HCT116 (cell line): ENCODE measurements at regions not wholly inside any gene's neighbourhood (a gene's known extent, or its start where the extent isn't known, plus 50 kb on each side); places are given as distances from the start of the nearest gene placed in this dataset.

Source experiments
- ATAC-seq: fragments of 200-7000 bp; cut with Tn5 transposase; 2 replicates; pipeline ENCODE4 v1.9.1; 2020; ENCODE audit warnings: mild to moderate bottlenecking, moderate library complexity
- BruUV-seq: library from RNA; stranded (reverse); fragments of 400-500 nt; replicated peaks from 2 replicates; lab custom pipeline; 2021; lab: Mats Ljungman, UMichigan
- CTCF ChIA-PET: fragments of 300-600 bp; sonication (Branson Sonifier 250); formaldehyde crosslinking; loops from one replicate; lab custom pipeline; 2021; ENCODE audit warnings: antibody characterized with exemption; lab: Charles Lee
- POLR2A ChIA-PET: fragments of 300-600, 350-600 bp; sonication (Branson Sonifier 250); formaldehyde crosslinking; loops from one replicate; lab custom pipeline; 2021; ENCODE audit warnings: antibody characterized with exemption; lab: Charles Lee
- RAD21 ChIA-PET, 2 experiments: fragments of 300-600 bp; sonication (Branson Sonifier 250); formaldehyde crosslinking; loops; one replicate each; lab custom pipeline; 2023; ENCODE audit warnings: low total read pairs in 2 of 2; ENCODE audit not compliant: uncharacterized antibody in 2 of 2, unreplicated experiment in 2 of 2, low non-redundant PET in 1 of 2; lab: Charles Lee
- DNase-seq: peaks from one replicate; pipeline ENCODE4 v3.0.0-alpha.2; 2010; ENCODE audit warnings: low read depth, low spot score
- H2AFZ ChIP-seq: fragments of 200-600 bp; shearing (Covaris generic), sonication (generic); 2 replicates; pipeline ENCODE4 v1.6.1; 2017; ENCODE audit warnings: low read depth, mixed run types, mixed read lengths, antibody characterized with exemption, low read length; ENCODE audit not compliant: poor library complexity, severe bottlenecking
- H3K27ac ChIP-seq: 2 replicates; pipeline ENCODE4 v1.5.1; 2012; ENCODE audit warnings: low read depth, low read length
- H3K27me3 ChIP-seq: fragments of 200-600 bp; sonication (generic); 2 replicates; pipeline ENCODE4 v1.6.1; 2016; ENCODE audit warnings: mixed run types, low read length, mixed read lengths; ENCODE audit not compliant: insufficient read depth
- H3K36me3 ChIP-seq, 2 experiments: fragments of 200-500 bp in 1 of 2; fragments of 200-600 bp in 1 of 2; sonication (Bioruptor generic) in 1 of 2; sonication (generic) in 1 of 2; 2 replicates each; pipeline versions ENCODE4 v1.5.1 to v1.6.1; 2014 to 2016; ENCODE audit warnings: low read length in 2 of 2, inconsistent platforms in 1 of 2, mixed read lengths in 1 of 2, mixed run types in 1 of 2; ENCODE audit not compliant: insufficient read depth in 2 of 2, control insufficient read depth in 1 of 2
- H3K4me1 ChIP-seq, 2 experiments: fragments of 200-600 bp in 1 of 2; sonication (generic) in 1 of 2; 2 replicates each; pipeline versions ENCODE4 v1.5.1 to v1.6.1; 2012 to 2017; ENCODE audit warnings: low read length in 2 of 2, inconsistent platforms in 1 of 2, mild to moderate bottlenecking in 1 of 2, mixed read lengths in 1 of 2, mixed run types in 1 of 2, moderate library complexity in 1 of 2; ENCODE audit not compliant: insufficient read depth in 2 of 2, control insufficient read depth in 1 of 2
- H3K4me2 ChIP-seq: fragments of 200-600 bp; sonication (generic); 2 replicates; pipeline ENCODE4 v1.6.1; 2017; ENCODE audit warnings: mixed run types, low read length, mixed read lengths
- H3K4me3 ChIP-seq, 2 experiments: fragments of 200-600 bp in 1 of 2; sonication (generic) in 1 of 2; replicated peaks in 1 of 2; 2 replicates each; pipeline ENCODE4 v1.5.1; 2011 to 2016; ENCODE audit warnings: low read length in 2 of 2, control low read depth in 1 of 2, low read depth in 1 of 2, mild to moderate bottlenecking in 1 of 2, mixed read lengths in 1 of 2, mixed run types in 1 of 2
- H3K79me2 ChIP-seq: fragments of 200-600 bp; sonication (generic); 2 replicates; pipeline ENCODE4 v1.6.1; 2017; ENCODE audit warnings: mild to moderate bottlenecking, mixed run types, low read length, moderate library complexity, mixed read lengths; ENCODE audit not compliant: insufficient read depth
- H3K9ac ChIP-seq: fragments of 200-600 bp; sonication (generic); 2 replicates; pipeline ENCODE4 v1.6.1; 2016; ENCODE audit warnings: low read length, mixed read lengths
- H3K9me2 ChIP-seq: fragments of 200-600 bp; sonication (generic), shearing (Covaris generic); 2 replicates; pipeline ENCODE4 v1.6.1; 2017; ENCODE audit warnings: mixed run types, mild to moderate bottlenecking, moderate library complexity; ENCODE audit not compliant: insufficient read depth
- H3K9me3 ChIP-seq, 2 experiments: fragments of 200-500 bp in 1 of 2; fragments of 200-600 bp in 1 of 2; sonication (Bioruptor generic) in 1 of 2; sonication (generic) in 1 of 2; 2 replicates each; pipeline ENCODE4 v1.6.1; 2014 to 2017; ENCODE audit warnings: low read length in 2 of 2, mixed read lengths in 2 of 2, inconsistent platforms in 1 of 2, low read depth in 1 of 2, mild to moderate bottlenecking in 1 of 2, mixed run types in 1 of 2, moderate library complexity in 1 of 2; ENCODE audit not compliant: control insufficient read depth in 1 of 2, insufficient read depth in 1 of 2
- H4K20me1 ChIP-seq: fragments of 200-600 bp; sonication (generic), shearing (Covaris generic); 2 replicates; pipeline ENCODE4 v1.6.1; 2017; ENCODE audit warnings: mixed run types, mild to moderate bottlenecking, moderate library complexity; ENCODE audit not compliant: insufficient read depth
- CBX3 ChIP-seq: IDR thresholded peaks from 2 replicates; pipeline ENCODE4 v1.6.1; 2012; ENCODE audit warnings: low read depth
- EGR1 ChIP-seq: IDR thresholded peaks from 2 replicates; pipeline ENCODE4 v1.6.1; 2012; ENCODE audit warnings: low read depth
- EZH2phosphoT487 ChIP-seq: fragments of 200-600 bp; IDR thresholded peaks from 2 replicates; pipeline ENCODE4 v1.6.1; 2018; ENCODE audit warnings: antibody characterized with exemption, borderline replicate concordance
- FOSL1 ChIP-seq: IDR thresholded peaks from 2 replicates; pipeline ENCODE4 v1.6.1; 2012; ENCODE audit warnings: low read depth
- JUND ChIP-seq: IDR thresholded peaks from 2 replicates; pipeline ENCODE4 v1.6.1; 2012
- SIN3A ChIP-seq: IDR thresholded peaks from 2 replicates; pipeline ENCODE4 v1.6.1; 2012; ENCODE audit warnings: low read depth
- ZFX ChIP-seq: fragments of 450-650 bp; IDR thresholded peaks from 2 replicates; pipeline ENCODE4 v1.6.1; 2017
- intact Hi-C: fragments of 100-400 bp; cut with micrococcal nuclease; formaldehyde crosslinking; loops from 2 replicates; pipeline ENCODE4 v1.10.0; 2022
- TF ChIP-seq, protein P1 (sequence below): IDR thresholded peaks from 2 replicates; pipeline ENCODE4 v1.6.1; 2012
- TF ChIP-seq, protein P2 (sequence below): IDR thresholded peaks from 2 replicates; pipeline ENCODE4 v1.6.1; 2011; ENCODE audit warnings: mild to moderate bottlenecking, low read length, moderate library complexity; ENCODE audit not compliant: insufficient replicate concordance; ENCODE audit errors: extremely low read depth
- TF ChIP-seq, protein P3 (sequence below): IDR thresholded peaks from 2 replicates; pipeline ENCODE4 v1.6.1; 2012; ENCODE audit warnings: low read depth

GRCh38 chr1:217117973-217118465, 394.8 kb upstream of the ESRRG start:
- CTCF ChIA-PET: no interaction called here
- Histone ChIP-seq H3K4me1 (no peaks in the 10 kb centered on the region), H3K36me3 (no peaks in the 10 kb centered on the region), H3K9me3 (no peaks in the 10 kb centered on the region), H3K4me3 (no peak overlapping the region)
- POLR2A ChIA-PET: no interaction called here
- TF ChIP-seq, protein P1, sequence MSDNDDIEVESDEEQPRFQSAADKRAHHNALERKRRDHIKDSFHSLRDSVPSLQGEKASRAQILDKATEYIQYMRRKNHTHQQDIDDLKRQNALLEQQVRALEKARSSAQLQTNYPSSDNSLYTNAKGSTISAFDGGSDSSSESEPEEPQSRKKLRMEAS: no peak
- no peak for TF ChIP-seq CBX3
- TF ChIP-seq, protein P2, sequence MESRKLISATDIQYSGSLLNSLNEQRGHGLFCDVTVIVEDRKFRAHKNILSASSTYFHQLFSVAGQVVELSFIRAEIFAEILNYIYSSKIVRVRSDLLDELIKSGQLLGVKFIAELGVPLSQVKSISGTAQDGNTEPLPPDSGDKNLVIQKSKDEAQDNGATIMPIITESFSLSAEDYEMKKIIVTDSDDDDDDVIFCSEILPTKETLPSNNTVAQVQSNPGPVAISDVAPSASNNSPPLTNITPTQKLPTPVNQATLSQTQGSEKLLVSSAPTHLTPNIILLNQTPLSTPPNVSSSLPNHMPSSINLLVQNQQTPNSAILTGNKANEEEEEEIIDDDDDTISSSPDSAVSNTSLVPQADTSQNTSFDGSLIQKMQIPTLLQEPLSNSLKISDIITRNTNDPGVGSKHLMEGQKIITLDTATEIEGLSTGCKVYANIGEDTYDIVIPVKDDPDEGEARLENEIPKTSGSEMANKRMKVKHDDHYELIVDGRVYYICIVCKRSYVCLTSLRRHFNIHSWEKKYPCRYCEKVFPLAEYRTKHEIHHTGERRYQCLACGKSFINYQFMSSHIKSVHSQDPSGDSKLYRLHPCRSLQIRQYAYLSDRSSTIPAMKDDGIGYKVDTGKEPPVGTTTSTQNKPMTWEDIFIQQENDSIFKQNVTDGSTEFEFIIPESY: no peak
- TF ChIP-seq FOSL1: no peak
- no peak for TF ChIP-seq EGR1
- TF ChIP-seq SIN3A: no peak
- TF ChIP-seq JUND: no peak
- no peak for TF ChIP-seq ZFX
- TF ChIP-seq EZH2phosphoT487: no peak
- TF ChIP-seq, protein P3, sequence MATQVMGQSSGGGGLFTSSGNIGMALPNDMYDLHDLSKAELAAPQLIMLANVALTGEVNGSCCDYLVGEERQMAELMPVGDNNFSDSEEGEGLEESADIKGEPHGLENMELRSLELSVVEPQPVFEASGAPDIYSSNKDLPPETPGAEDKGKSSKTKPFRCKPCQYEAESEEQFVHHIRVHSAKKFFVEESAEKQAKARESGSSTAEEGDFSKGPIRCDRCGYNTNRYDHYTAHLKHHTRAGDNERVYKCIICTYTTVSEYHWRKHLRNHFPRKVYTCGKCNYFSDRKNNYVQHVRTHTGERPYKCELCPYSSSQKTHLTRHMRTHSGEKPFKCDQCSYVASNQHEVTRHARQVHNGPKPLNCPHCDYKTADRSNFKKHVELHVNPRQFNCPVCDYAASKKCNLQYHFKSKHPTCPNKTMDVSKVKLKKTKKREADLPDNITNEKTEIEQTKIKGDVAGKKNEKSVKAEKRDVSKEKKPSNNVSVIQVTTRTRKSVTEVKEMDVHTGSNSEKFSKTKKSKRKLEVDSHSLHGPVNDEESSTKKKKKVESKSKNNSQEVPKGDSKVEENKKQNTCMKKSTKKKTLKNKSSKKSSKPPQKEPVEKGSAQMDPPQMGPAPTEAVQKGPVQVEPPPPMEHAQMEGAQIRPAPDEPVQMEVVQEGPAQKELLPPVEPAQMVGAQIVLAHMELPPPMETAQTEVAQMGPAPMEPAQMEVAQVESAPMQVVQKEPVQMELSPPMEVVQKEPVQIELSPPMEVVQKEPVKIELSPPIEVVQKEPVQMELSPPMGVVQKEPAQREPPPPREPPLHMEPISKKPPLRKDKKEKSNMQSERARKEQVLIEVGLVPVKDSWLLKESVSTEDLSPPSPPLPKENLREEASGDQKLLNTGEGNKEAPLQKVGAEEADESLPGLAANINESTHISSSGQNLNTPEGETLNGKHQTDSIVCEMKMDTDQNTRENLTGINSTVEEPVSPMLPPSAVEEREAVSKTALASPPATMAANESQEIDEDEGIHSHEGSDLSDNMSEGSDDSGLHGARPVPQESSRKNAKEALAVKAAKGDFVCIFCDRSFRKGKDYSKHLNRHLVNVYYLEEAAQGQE: no peak
- TF ChIP-seq, all 23 proteins: peak for 0
- no TSS peak for BruUV-seq
- Histone ChIP-seq H3K4me2 (no peak overlapping the region), H3K79me2 (no peaks in the 10 kb centered on the region), H3K9me2 (no peaks in the 10 kb centered on the region), H2AFZ (no peak overlapping the region), H4K20me1 (no peaks in the 10 kb centered on the region), H3K9ac (no peak overlapping the region), H3K27ac (no peak overlapping the region), H3K27me3 (no peaks in the 10 kb centered on the region)
- intact Hi-C loops: no loop called here
- ATAC-seq (no peak), DNase-seq (no peak)
- RAD21 ChIA-PET: no interaction called here
